A549 (cell line): ENCODE measurements at regions not wholly inside any gene's neighbourhood (a gene's known extent, or its start where the extent isn't known, plus 50 kb on each side); places are given as distances from the start of the nearest gene placed in this dataset.

Source experiments
- BHLHE40 ChIP-seq: IDR thresholded peaks from 2 replicates; pipeline ENCODE4 v1.6.1; 2012; ENCODE audit warnings: low read depth, low read length, inconsistent platforms
- CEBPB ChIP-seq, 2 experiments: fragments of >200 bp in 1 of 2; sonication (Bioruptor Twin) in 1 of 2; formaldehyde crosslinking in 1 of 2; IDR thresholded peaks; 2 replicates each; pipeline ENCODE4 v1.6.1; 2012 to 2016
- CTCF ChIP-seq: fragments of >200 bp; sonication (Bioruptor Twin); formaldehyde crosslinking; IDR thresholded peaks from 3 replicates; pipeline ENCODE4 v1.5.1; 2016
- EHMT2 ChIP-seq: fragments of 200-600 bp; sonication (generic); IDR thresholded peaks from 2 replicates; pipeline ENCODE4 v1.6.1; 2016; ENCODE audit warnings: antibody characterized with exemption, low read depth, mild to moderate bottlenecking, moderate library complexity
- ELK1 ChIP-seq: fragments of 150-350 bp; IDR thresholded peaks from 2 replicates; pipeline ENCODE4 v1.6.1; 2014; ENCODE audit warnings: low read depth, mild to moderate bottlenecking, low read length
- EP300 ChIP-seq, 2 experiments: fragments of >200 bp; sonication (Bioruptor Twin); formaldehyde crosslinking; IDR thresholded peaks; 2 replicates in 1 of 2; 3 replicates in 1 of 2; pipeline ENCODE4 v1.6.1; 2016 to 2017
- FOXS1 ChIP-seq: fragments of 250-450 bp; sonication (Bioruptor Pico); IDR thresholded peaks from 2 replicates; pipeline ENCODE4 v1.5.0; 2020; ENCODE audit warnings: mild to moderate bottlenecking, moderate library complexity
- JUNB ChIP-seq: fragments of >200 bp; sonication (Bioruptor Twin); formaldehyde crosslinking; IDR thresholded peaks from 2 replicates; pipeline ENCODE4 v1.6.1; 2016
- MYC ChIP-seq: IDR thresholded peaks from 2 replicates; pipeline ENCODE4 v1.6.1; 2012; ENCODE audit warnings: mild to moderate bottlenecking, inconsistent platforms, low read length, improper control_type of control experiment, borderline replicate concordance
- PBX3 ChIP-seq: IDR thresholded peaks from 2 replicates; pipeline ENCODE4 v1.6.1; 2012
- POLR2A ChIP-seq: IDR thresholded peaks from 2 replicates; pipeline ENCODE4 v1.6.1; 2012; ENCODE audit warnings: mild to moderate bottlenecking, low read length
- REST ChIP-seq: fragments of 200-600 bp; sonication (generic); IDR thresholded peaks from 2 replicates; pipeline ENCODE4 v1.6.1; 2016; ENCODE audit warnings: antibody characterized with exemption, mild to moderate bottlenecking, moderate library complexity
- RFX5 ChIP-seq: fragments of 450-650 bp; IDR thresholded peaks from 2 replicates; pipeline ENCODE4 v1.7.1; 2014; ENCODE audit warnings: antibody characterized with exemption, mild to moderate bottlenecking, moderate library complexity
- SREBF2 ChIP-seq: fragments of 450-650 bp; IDR thresholded peaks from 2 replicates; pipeline ENCODE4 v1.6.1; 2014; ENCODE audit warnings: mild to moderate bottlenecking, moderate library complexity

GRCh38 chr2:17068021-17068420 lies 402.4 kb upstream of the CYRIA start:
- TF ChIP-seq BHLHE40 (no peak), POLR2A (no peak), EHMT2 (no peak), ELK1 (no peak), CTCF (no peak), SREBF2 (no peak), FOXS1 (CRISPR knock-in tag) (no peak), REST (no peak), RFX5 (no peak), MYC (no peak), PBX3 (no peak), EP300 (IDR thresholded peaks at IDR 0.05) (no peak), JUNB (no peak), CEBPB (IDR thresholded peaks at IDR 0.05) (no peak)
